Aorta (tissue), 5 donors: ENCODE measurements at regions not wholly inside any gene's neighbourhood (a gene's known extent, or its start where the extent isn't known, plus 50 kb on each side); places are given as distances from the start of the nearest gene placed in this dataset.

Experiments
- ATAC-seq: fragments of 200-7000 bp; cut with Tn5 transposase; one replicate; pipeline ENCODE4 v1.9.1; 2022; ENCODE audit warnings: moderate library complexity; ENCODE audit not compliant: low FRiP score
- DNase-seq, 2 donors: peaks; one replicate each; pipeline ENCODE4 v3.0.0-alpha.2; 2020
- H3K27ac ChIP-seq, 2 donors: one replicate each; pipeline ENCODE4 v1.5.1; 2013; ENCODE audit warnings: low read length in 2 of 2, mild to moderate bottlenecking in 2 of 2, moderate library complexity in 2 of 2, control low read depth in 1 of 2, inconsistent platforms in 1 of 2, low read depth in 1 of 2
- H3K27me3 ChIP-seq, 2 donors: one replicate each; pipeline ENCODE4 v1.6.1; 2013; ENCODE audit warnings: control low read depth in 1 of 2, low read length in 1 of 2, mild to moderate bottlenecking in 1 of 2, moderate library complexity in 1 of 2; ENCODE audit not compliant: insufficient read depth in 2 of 2, control insufficient read depth in 1 of 2
- H3K36me3 ChIP-seq, 2 donors: one replicate each; pipeline ENCODE4 v1.6.1; 2013; ENCODE audit warnings: control low read depth in 1 of 2, low read length in 1 of 2, mild to moderate bottlenecking in 1 of 2; ENCODE audit not compliant: insufficient read depth in 2 of 2, control insufficient read depth in 1 of 2
- H3K4me1 ChIP-seq, 2 donors: one replicate each; pipeline ENCODE4 v1.6.1; 2013; ENCODE audit warnings: low read length in 2 of 2, control low read depth in 1 of 2, mild to moderate bottlenecking in 1 of 2, moderate library complexity in 1 of 2; ENCODE audit not compliant: insufficient read depth in 2 of 2, control insufficient read depth in 1 of 2
- H3K4me3 ChIP-seq, 2 donors: one replicate each; pipeline ENCODE4 v1.5.1; 2013; ENCODE audit warnings: low read length in 2 of 2, control low read depth in 1 of 2, mild to moderate bottlenecking in 1 of 2
- H3K9me3 ChIP-seq: one replicate; pipeline ENCODE4 v1.6.1; 2013; ENCODE audit warnings: mild to moderate bottlenecking, low read length; ENCODE audit not compliant: control insufficient read depth
- WGBS, 2 donors: extraction: QIAGEN DNeasy Blood & Tissue Kit; methylation state at CpG; one replicate each; pipeline ENCODE4 v1.1.7; 2013; 5-methylcytosine and 5-hydroxymethylcytosine counted together
- intact Hi-C, 2 donors: fragments of 100-400 bp; cut with DNase I; formaldehyde crosslinking; loops; one replicate each; pipeline versions ENCODE4 v1.14.2 to v1.15.0; 2022
- donor health status: healthy with polysubstance abuse.
- donor health status: Bipolar disorder and iron deficiency.
- donor health status: DM: no; HTN: no; CAD: no.
- donor health status: DM: no; HTN: no; CAD: no.
- donor health status: DM: yes; HTN: yes; CAD: no.

- no peaks in the 10 kb centered on the region for H3K36me3 ChIP-seq
- H3K27me3 ChIP-seq, result no peaks in the 10 kb centered on the region
- intact Hi-C loops, result no loop called here
- no peaks in the 10 kb centered on the region for H3K4me1 ChIP-seq
- 9 to 26% methylated on average over 1 of the region's 1 CpG for WGBS, 2 donors
- no peak for ATAC-seq
- H3K9me3 ChIP-seq, result no peaks in the 10 kb centered on the region
- H3K4me3 ChIP-seq, result no peak overlapping the region
- DNase-seq, result no peak
- no peak overlapping the region for H3K27ac ChIP-seq
Measured at GRCh38 chr4:32858361-32858760, 2138.2 kb downstream of the PCDH7 start.

- Histone ChIP-seq H3K4me1 (no peaks in the 10 kb centered on the region), H3K4me3 (no peak overlapping the region), H3K27me3 (no peaks in the 10 kb centered on the region), H3K27ac (no peak overlapping the region), H3K36me3 (no peaks in the 10 kb centered on the region), H3K9me3 (no peaks in the 10 kb centered on the region)
- no peak for ATAC-seq
- no peak for DNase-seq
- 84 to 88% methylated on average over 2 of the region's 2 CpGs for WGBS, 2 donors
- intact Hi-C loops, result no loop called here
Measured at GRCh38 chr4:32858971-32859370, 2138.8 kb downstream of the PCDH7 start.

- H3K9me3 ChIP-seq, result peaks cover 1% of the 10 kb centered on the region
- no peaks in the 10 kb centered on the region for H3K36me3 ChIP-seq
- ATAC-seq (no peak), DNase-seq (no peak)
- no peaks in the 10 kb centered on the region for H3K27me3 ChIP-seq
- WGBS, 2 donors, result 87 to 88% methylated on average over 3 of the region's 3 CpGs
- H3K27ac ChIP-seq, result no peak overlapping the region
- H3K4me3 ChIP-seq, result no peak overlapping the region
- intact Hi-C loops, result no loop called here
- H3K4me1 ChIP-seq, result no peaks in the 10 kb centered on the region
Measured at GRCh38 chr4:32864713-32865351, 2144.7 kb downstream of the PCDH7 start.

- DNase-seq, result no peak
- Histone ChIP-seq H3K27me3 (no peaks in the 10 kb centered on the region), H3K4me3 (no peak overlapping the region), H3K27ac (no peak overlapping the region), H3K36me3 (no peaks in the 10 kb centered on the region), H3K4me1 (no peaks in the 10 kb centered on the region), H3K9me3 (no peaks in the 10 kb centered on the region)
- intact Hi-C loops, result no loop called here
- WGBS, 2 donors, result 82 to 85% methylated on average over 5 of the region's 5 CpGs
- ATAC-seq, result no peak
Measured at GRCh38 chr4:32876546-32876945, 2156.4 kb downstream of the PCDH7 start.

DNA sequence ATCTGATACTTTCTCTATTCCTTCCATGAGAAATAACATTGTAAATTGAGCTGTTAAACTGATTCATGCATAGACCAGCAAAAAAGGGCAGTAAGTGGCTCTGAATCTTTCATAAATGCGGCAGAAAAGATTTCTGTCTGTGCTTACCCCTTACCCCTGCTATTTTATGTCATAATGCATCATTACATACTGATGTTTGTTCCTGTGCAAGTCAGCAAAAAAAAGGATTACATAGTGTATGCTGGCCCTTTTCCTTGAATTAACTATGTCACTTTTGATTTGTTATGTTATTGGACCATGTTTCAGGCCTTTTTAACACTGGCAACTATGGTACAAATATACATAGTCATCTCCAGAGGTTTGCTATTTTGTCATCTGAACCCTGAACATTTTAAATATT, 2159.7 kb downstream of the PCDH7 start:
- Histone ChIP-seq H3K27me3 (no peaks in the 10 kb centered on the region), H3K4me3 (no peak overlapping the region), H3K4me1 (no peaks in the 10 kb centered on the region), H3K27ac (no peak overlapping the region), H3K9me3 (no peaks in the 10 kb centered on the region), H3K36me3 (no peaks in the 10 kb centered on the region)
- no peak for ATAC-seq
- 27 to 58% methylated on average over 1 of the region's 1 CpG for WGBS, 2 donors
- DNase-seq, result no peak
- intact Hi-C loops, result no loop called here

- H3K4me3 ChIP-seq, result no peak overlapping the region
- WGBS, 2 donors, result 7 to 8% methylated on average over 2 of the region's 2 CpGs
- intact Hi-C loops, result no loop called here
- no peak for ATAC-seq
- no peaks in the 10 kb centered on the region for H3K9me3 ChIP-seq
- H3K27ac ChIP-seq, result no peak overlapping the region
- H3K4me1 ChIP-seq, result no peaks in the 10 kb centered on the region
- no peaks in the 10 kb centered on the region for H3K36me3 ChIP-seq
- no peaks in the 10 kb centered on the region for H3K27me3 ChIP-seq
- no peak for DNase-seq
Measured at GRCh38 chr4:32884198-32884597, 2164.0 kb downstream of the PCDH7 start.

- no peaks in the 10 kb centered on the region for H3K4me1 ChIP-seq
- no peak for ATAC-seq
- H3K27me3 ChIP-seq, result no peaks in the 10 kb centered on the region
- H3K36me3 ChIP-seq, result no peaks in the 10 kb centered on the region
- no peak for DNase-seq
- no peak overlapping the region for H3K4me3 ChIP-seq
- WGBS, 2 donors, result 84 to 91% methylated on average over 4 of the region's 4 CpGs
- H3K9me3 ChIP-seq, result no peaks in the 10 kb centered on the region
- no peak overlapping the region for H3K27ac ChIP-seq
- intact Hi-C loops, result no loop called here
Measured at GRCh38 chr4:32890398-32890797, 2170.2 kb downstream of the PCDH7 start.

DNA sequence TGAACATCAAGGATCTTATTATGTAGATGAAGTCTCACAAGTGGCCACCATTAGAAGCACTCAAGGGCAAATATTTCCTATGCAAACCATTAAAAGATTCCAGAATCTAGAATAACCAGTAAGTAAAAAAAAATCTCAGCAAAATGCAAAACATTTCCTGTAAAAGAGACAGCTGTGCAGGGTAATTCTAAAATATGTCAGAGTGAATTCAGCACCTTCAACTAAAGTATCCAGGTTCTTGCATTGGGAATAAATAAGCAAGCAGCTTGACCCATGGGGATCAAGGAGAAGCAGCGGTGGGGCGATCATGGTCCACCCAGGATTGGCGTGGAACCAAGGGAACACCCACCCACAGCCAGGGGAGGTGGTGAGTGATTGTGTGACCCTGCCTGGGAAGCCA, 2188.9 kb downstream of the PCDH7 start:
- intact Hi-C loops, result no loop called here
- Histone ChIP-seq H3K4me3 (no peak overlapping the region), H3K27me3 (peaks cover 0 to 1% of the 10 kb centered on the region in 2 donors), H3K4me1 (no peaks in the 10 kb centered on the region), H3K27ac (no peak overlapping the region), H3K36me3 (no peaks in the 10 kb centered on the region), H3K9me3 (no peaks in the 10 kb centered on the region)
- ATAC-seq, result no peak
- 74 to 88% methylated on average over 3 of the region's 3 CpGs for WGBS, 2 donors
- DNase-seq, result no peak

DNA sequence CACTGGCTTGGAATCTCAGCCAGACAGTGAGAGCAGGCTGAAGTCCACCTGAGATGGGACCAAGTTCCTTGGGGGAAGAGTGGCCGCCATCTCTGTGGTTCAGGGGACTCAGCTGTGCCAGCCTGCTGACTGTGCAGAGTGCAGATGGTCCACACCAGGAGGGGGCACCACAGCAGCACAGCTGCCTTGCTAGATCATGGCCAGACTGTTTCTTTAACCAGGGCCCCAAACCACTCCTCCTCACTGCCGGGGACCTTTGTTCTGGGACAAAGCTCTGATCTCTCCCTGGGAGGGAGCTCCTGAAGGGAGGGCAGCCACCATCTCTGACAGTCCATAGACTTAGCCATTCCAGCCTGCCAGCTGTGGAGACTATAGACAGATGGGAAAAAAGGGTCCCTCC, 2189.6 kb downstream of the PCDH7 start:
- Histone ChIP-seq H3K4me3 (no peak overlapping the region), H3K27ac (no peak overlapping the region), H3K4me1 (no peaks in the 10 kb centered on the region), H3K36me3 (no peaks in the 10 kb centered on the region), H3K9me3 (no peaks in the 10 kb centered on the region), H3K27me3 (peaks cover 0 to 1% of the 10 kb centered on the region in 2 donors)
- WGBS, 2 donors, result 82 to 88% methylated on average over 2 of the region's 2 CpGs
- DNase-seq, result peak in 1 of 2 donors; percentile 21
- intact Hi-C loops, result no loop called here
- no peak for ATAC-seq
